NB4 (cell line): ENCODE measurements at regions not wholly inside any gene's neighbourhood (a gene's known extent, or its start where the extent isn't known, plus 50 kb on each side); places are given as distances from the start of the nearest gene placed in this dataset.

ENCODE experiments used
- CTCF ChIP-seq: IDR thresholded peaks from one replicate; pipeline ENCODE4 v1.5.1; 2012; ENCODE audit warnings: low read depth, low read length
- MAX ChIP-seq: IDR thresholded peaks from 2 replicates; pipeline ENCODE4 v1.6.1; 2011; ENCODE audit warnings: low read depth, low read length
- MYC ChIP-seq: IDR thresholded peaks from 2 replicates; pipeline ENCODE4 v1.6.1; 2011; ENCODE audit warnings: low read depth, low read length
- POLR2A ChIP-seq: IDR thresholded peaks from 2 replicates; pipeline ENCODE4 v1.6.1; 2011; ENCODE audit warnings: mild to moderate bottlenecking; ENCODE audit not compliant: insufficient read length; ENCODE audit errors: extremely low read depth

- TF ChIP-seq CTCF (no peak), POLR2A (no peak), MYC (no peak), MAX (no peak)
Measured at GRCh38 chr20:16804793-16805187, 56.6 kb downstream of the OTOR start.
